Choroid plexus epithelial cell (primary cell): ENCODE measurements at regions not wholly inside any gene's neighbourhood (a gene's known extent, or its start where the extent isn't known, plus 50 kb on each side); places are given as distances from the start of the nearest gene placed in this dataset.

ENCODE experiments used
- DNase-seq: peaks from one replicate; pipeline ENCODE4 v3.0.0-alpha.2; 2010; ENCODE audit warnings: low read depth
- H3K4me3 ChIP-seq: 2 replicates; pipeline ENCODE4 v1.5.1; 2011; ENCODE audit warnings: low read depth, mild to moderate bottlenecking, control low read depth, low read length, moderate library complexity
- CTCF ChIP-seq: conservative IDR thresholded peaks from 2 replicates; pipeline ENCODE4 v1.5.1; 2011; ENCODE audit warnings: low read depth, mild to moderate bottlenecking, control low read depth, inconsistent platforms, low read length, moderate library complexity

- no peak overlapping the region for H3K4me3 ChIP-seq
- no peak for DNase-seq
- TF ChIP-seq CTCF: no peak
Measured at GRCh38 chr14:34350903-34351302, 111.1 kb downstream of the SPTSSA start.

GRCh38 chr14:34348592-34348991, 113.4 kb downstream of the SPTSSA start:
- H3K4me3 ChIP-seq: no peak overlapping the region
- no peak for DNase-seq
- no peak for TF ChIP-seq CTCF

- H3K4me3 ChIP-seq: no peak overlapping the region
- no peak for TF ChIP-seq CTCF
- no peak for DNase-seq
Measured at GRCh38 chr14:34347683-34348082, 114.4 kb downstream of the SPTSSA start.

- DNase-seq: no peak
- no peak overlapping the region for H3K4me3 ChIP-seq
- TF ChIP-seq CTCF: no peak
Measured at GRCh38 chr14:34345718-34346465, 116.1 kb downstream of the SPTSSA start.

- no peak for DNase-seq
- no peak for TF ChIP-seq CTCF
- H3K4me3 ChIP-seq: no peak overlapping the region
Measured at GRCh38 chr14:34344318-34344717, 117.7 kb downstream of the SPTSSA start.

GRCh38 chr14:34340025-34340625, 121.9 kb downstream of the SPTSSA start:
- no peak for TF ChIP-seq CTCF
- peak; percentile 37 for DNase-seq
- H3K4me3 ChIP-seq: no peak overlapping the region

GRCh38 chr14:34338056-34338455, 124.0 kb downstream of the SPTSSA start:
- H3K4me3 ChIP-seq: no peak overlapping the region
- TF ChIP-seq CTCF: no peak
- DNase-seq: no peak
